ENCODE measurements at regions not wholly inside any gene's neighbourhood (a gene's known extent, or its start where the extent isn't known, plus 50 kb on each side); places are given as distances from the start of the nearest gene placed in this dataset.

- no peaks in the 10 kb centered on the region for H3K27me3 ChIP-seq (ENCODE audit: control insufficient read depth in 2 of 2, insufficient read depth in 2 of 2, low read length in 2 of 2)
- H3K4me1 ChIP-seq (ENCODE audit: control insufficient read depth in 2 of 2, insufficient read depth in 2 of 2, low read length in 2 of 2), result no peaks in the 10 kb centered on the region
- no peaks in the 10 kb centered on the region for H3K9me3 ChIP-seq (ENCODE audit: control insufficient read depth in 2 of 2, low read length in 2 of 2)
- no peaks in the 10 kb centered on the region for H3K36me3 ChIP-seq (ENCODE audit: control insufficient read depth in 2 of 2, insufficient read depth in 2 of 2, low read length in 2 of 2)
- H3K27ac ChIP-seq (ENCODE audit: low read depth in 2 of 2, low read length in 2 of 2), result no peak overlapping the region
- H3K4me3 ChIP-seq (ENCODE audit: low read length in 2 of 2), result no peak overlapping the region
- no peak overlapping the region for H3K9ac ChIP-seq (ENCODE audit: low read depth in 1 of 2, low read length in 2 of 2)
These were observed 58.5 kb downstream of the MAIP1 start for GRCh38 chr2:200013906-200014305.

GRCh38 chr2:200021449-200022114, 66.2 kb downstream of the MAIP1 start:
- Histone ChIP-seq H3K9ac (ENCODE audit: low read depth in 1 of 2, low read length in 2 of 2) (no peak overlapping the region), H3K27me3 (ENCODE audit: control insufficient read depth in 2 of 2, insufficient read depth in 2 of 2, low read length in 2 of 2) (no peaks in the 10 kb centered on the region), H3K9me3 (ENCODE audit: control insufficient read depth in 2 of 2, low read length in 2 of 2) (no peaks in the 10 kb centered on the region), H3K4me3 (ENCODE audit: low read length in 2 of 2) (no peak overlapping the region), H3K27ac (ENCODE audit: low read depth in 2 of 2, low read length in 2 of 2) (no peak overlapping the region), H3K36me3 (ENCODE audit: control insufficient read depth in 2 of 2, insufficient read depth in 2 of 2, low read length in 2 of 2) (no peaks in the 10 kb centered on the region), H3K4me1 (ENCODE audit: control insufficient read depth in 2 of 2, insufficient read depth in 2 of 2, low read length in 2 of 2) (no peaks in the 10 kb centered on the region)

- Histone ChIP-seq H3K4me3 (ENCODE audit: low read length in 2 of 2) (no peak overlapping the region), H3K27ac (ENCODE audit: low read depth in 2 of 2, low read length in 2 of 2) (no peak overlapping the region), H3K9ac (ENCODE audit: low read depth in 1 of 2, low read length in 2 of 2) (no peak overlapping the region)
These were observed 67.1 kb downstream of the MAIP1 start for GRCh38 chr2:200022511-200022910.

GRCh38 chr2:200023570-200023969, 68.2 kb downstream of the MAIP1 start:
- no peaks in the 10 kb centered on the region for H3K36me3 ChIP-seq (ENCODE audit: control insufficient read depth in 2 of 2, insufficient read depth in 2 of 2, low read length in 2 of 2)
- H3K4me1 ChIP-seq (ENCODE audit: control insufficient read depth in 2 of 2, insufficient read depth in 2 of 2, low read length in 2 of 2), result no peaks in the 10 kb centered on the region
- no peaks in the 10 kb centered on the region for H3K27me3 ChIP-seq (ENCODE audit: control insufficient read depth in 2 of 2, insufficient read depth in 2 of 2, low read length in 2 of 2)
- no peak overlapping the region for H3K27ac ChIP-seq (ENCODE audit: low read depth in 2 of 2, low read length in 2 of 2)
- H3K9ac ChIP-seq (ENCODE audit: low read depth in 1 of 2, low read length in 2 of 2), result no peak overlapping the region
- H3K9me3 ChIP-seq (ENCODE audit: control insufficient read depth in 2 of 2, low read length in 2 of 2), result no peaks in the 10 kb centered on the region
- H3K4me3 ChIP-seq (ENCODE audit: low read length in 2 of 2), result no peak overlapping the region

More at GRCh38 chr2:200022511-200022910, 67.1 kb downstream of the MAIP1 start:
- no peaks in the 10 kb centered on the region for H3K36me3 ChIP-seq (ENCODE audit: control insufficient read depth in 2 of 2, insufficient read depth in 2 of 2, low read length in 2 of 2)
- no peaks in the 10 kb centered on the region for H3K27me3 ChIP-seq (ENCODE audit: control insufficient read depth in 2 of 2, insufficient read depth in 2 of 2, low read length in 2 of 2)
- H3K9me3 ChIP-seq (ENCODE audit: control insufficient read depth in 2 of 2, low read length in 2 of 2), result no peaks in the 10 kb centered on the region
- H3K4me1 ChIP-seq (ENCODE audit: control insufficient read depth in 2 of 2, insufficient read depth in 2 of 2, low read length in 2 of 2), result no peaks in the 10 kb centered on the region

GRCh38 chr2:200025717-200026116, 70.3 kb downstream of the MAIP1 start:
- Histone ChIP-seq H3K36me3 (ENCODE audit: control insufficient read depth in 2 of 2, insufficient read depth in 2 of 2, low read length in 2 of 2) (no peaks in the 10 kb centered on the region), H3K9me3 (ENCODE audit: control insufficient read depth in 2 of 2, low read length in 2 of 2) (no peaks in the 10 kb centered on the region), H3K27me3 (ENCODE audit: control insufficient read depth in 2 of 2, insufficient read depth in 2 of 2, low read length in 2 of 2) (no peaks in the 10 kb centered on the region), H3K9ac (ENCODE audit: low read depth in 1 of 2, low read length in 2 of 2) (no peak overlapping the region), H3K4me1 (ENCODE audit: control insufficient read depth in 2 of 2, insufficient read depth in 2 of 2, low read length in 2 of 2) (no peaks in the 10 kb centered on the region), H3K27ac (ENCODE audit: low read depth in 2 of 2, low read length in 2 of 2) (no peak overlapping the region), H3K4me3 (ENCODE audit: low read length in 2 of 2) (no peak overlapping the region)

GRCh38 chr2:200026332-200027230, 71.2 kb downstream of the MAIP1 start:
- no peak overlapping the region for H3K4me3 ChIP-seq (ENCODE audit: low read length in 2 of 2)
- no peaks in the 10 kb centered on the region for H3K4me1 ChIP-seq (ENCODE audit: control insufficient read depth in 2 of 2, insufficient read depth in 2 of 2, low read length in 2 of 2)
- H3K36me3 ChIP-seq (ENCODE audit: control insufficient read depth in 2 of 2, insufficient read depth in 2 of 2, low read length in 2 of 2), result no peaks in the 10 kb centered on the region
- no peaks in the 10 kb centered on the region for H3K9me3 ChIP-seq (ENCODE audit: control insufficient read depth in 2 of 2, low read length in 2 of 2)
- no peak overlapping the region for H3K27ac ChIP-seq (ENCODE audit: low read depth in 2 of 2, low read length in 2 of 2)
- H3K27me3 ChIP-seq (ENCODE audit: control insufficient read depth in 2 of 2, insufficient read depth in 2 of 2, low read length in 2 of 2), result no peaks in the 10 kb centered on the region
- H3K9ac ChIP-seq (ENCODE audit: low read depth in 1 of 2, low read length in 2 of 2), result no peak overlapping the region

- H3K27ac ChIP-seq (ENCODE audit: low read depth in 2 of 2, low read length in 2 of 2), result no peak overlapping the region
- no peaks in the 10 kb centered on the region for H3K4me1 ChIP-seq (ENCODE audit: control insufficient read depth in 2 of 2, insufficient read depth in 2 of 2, low read length in 2 of 2)
- H3K9ac ChIP-seq (ENCODE audit: low read depth in 1 of 2, low read length in 2 of 2), result no peak overlapping the region
- H3K4me3 ChIP-seq (ENCODE audit: low read length in 2 of 2), result no peak overlapping the region
- no peaks in the 10 kb centered on the region for H3K9me3 ChIP-seq (ENCODE audit: control insufficient read depth in 2 of 2, low read length in 2 of 2)
- no peaks in the 10 kb centered on the region for H3K36me3 ChIP-seq (ENCODE audit: control insufficient read depth in 2 of 2, insufficient read depth in 2 of 2, low read length in 2 of 2)
- H3K27me3 ChIP-seq (ENCODE audit: control insufficient read depth in 2 of 2, insufficient read depth in 2 of 2, low read length in 2 of 2), result no peaks in the 10 kb centered on the region
These were observed 73.6 kb downstream of the MAIP1 start for GRCh38 chr2:200028998-200029397.

- no peak overlapping the region for H3K9ac ChIP-seq (ENCODE audit: low read depth in 1 of 2, low read length in 2 of 2)
- H3K36me3 ChIP-seq (ENCODE audit: control insufficient read depth in 2 of 2, insufficient read depth in 2 of 2, low read length in 2 of 2), result no peaks in the 10 kb centered on the region
- H3K9me3 ChIP-seq (ENCODE audit: control insufficient read depth in 2 of 2, low read length in 2 of 2), result no peaks in the 10 kb centered on the region
- no peaks in the 10 kb centered on the region for H3K27me3 ChIP-seq (ENCODE audit: control insufficient read depth in 2 of 2, insufficient read depth in 2 of 2, low read length in 2 of 2)
- no peak overlapping the region for H3K4me3 ChIP-seq (ENCODE audit: low read length in 2 of 2)
- no peaks in the 10 kb centered on the region for H3K4me1 ChIP-seq (ENCODE audit: control insufficient read depth in 2 of 2, insufficient read depth in 2 of 2, low read length in 2 of 2)
- no peak overlapping the region for H3K27ac ChIP-seq (ENCODE audit: low read depth in 2 of 2, low read length in 2 of 2)
These were observed 77.5 kb downstream of the MAIP1 start for GRCh38 chr2:200032895-200033294.

- no peaks in the 10 kb centered on the region for H3K9me3 ChIP-seq (ENCODE audit: control insufficient read depth in 2 of 2, low read length in 2 of 2)
- H3K4me3 ChIP-seq (ENCODE audit: low read length in 2 of 2), result no peak overlapping the region
- no peaks in the 10 kb centered on the region for H3K27me3 ChIP-seq (ENCODE audit: control insufficient read depth in 2 of 2, insufficient read depth in 2 of 2, low read length in 2 of 2)
- no peaks in the 10 kb centered on the region for H3K36me3 ChIP-seq (ENCODE audit: control insufficient read depth in 2 of 2, insufficient read depth in 2 of 2, low read length in 2 of 2)
- no peaks in the 10 kb centered on the region for H3K4me1 ChIP-seq (ENCODE audit: control insufficient read depth in 2 of 2, insufficient read depth in 2 of 2, low read length in 2 of 2)
- H3K27ac ChIP-seq (ENCODE audit: low read depth in 2 of 2, low read length in 2 of 2), result no peak overlapping the region
- H3K9ac ChIP-seq (ENCODE audit: low read depth in 1 of 2, low read length in 2 of 2), result no peak overlapping the region
These were observed 78.5 kb downstream of the MAIP1 start for GRCh38 chr2:200033929-200034328.

- Histone ChIP-seq H3K27ac (ENCODE audit: low read depth in 2 of 2, low read length in 2 of 2) (no peak overlapping the region), H3K9me3 (ENCODE audit: control insufficient read depth in 2 of 2, low read length in 2 of 2) (no peaks in the 10 kb centered on the region), H3K9ac (ENCODE audit: low read depth in 1 of 2, low read length in 2 of 2) (no peak overlapping the region), H3K36me3 (ENCODE audit: control insufficient read depth in 2 of 2, insufficient read depth in 2 of 2, low read length in 2 of 2) (no peaks in the 10 kb centered on the region), H3K4me3 (ENCODE audit: low read length in 2 of 2) (no peak overlapping the region), H3K4me1 (ENCODE audit: control insufficient read depth in 2 of 2, insufficient read depth in 2 of 2, low read length in 2 of 2) (peaks cover 0 to 5% of the 10 kb centered on the region in 2 donors), H3K27me3 (ENCODE audit: control insufficient read depth in 2 of 2, insufficient read depth in 2 of 2, low read length in 2 of 2) (no peaks in the 10 kb centered on the region)
These were observed 79.4 kb downstream of the MAIP1 start for GRCh38 chr2:200034816-200035215.
